ENCODE measurements at regions not wholly inside any gene's neighbourhood (a gene's known extent, or its start where the extent isn't known, plus 50 kb on each side); places are given as distances from the start of the nearest gene placed in this dataset.

DNA sequence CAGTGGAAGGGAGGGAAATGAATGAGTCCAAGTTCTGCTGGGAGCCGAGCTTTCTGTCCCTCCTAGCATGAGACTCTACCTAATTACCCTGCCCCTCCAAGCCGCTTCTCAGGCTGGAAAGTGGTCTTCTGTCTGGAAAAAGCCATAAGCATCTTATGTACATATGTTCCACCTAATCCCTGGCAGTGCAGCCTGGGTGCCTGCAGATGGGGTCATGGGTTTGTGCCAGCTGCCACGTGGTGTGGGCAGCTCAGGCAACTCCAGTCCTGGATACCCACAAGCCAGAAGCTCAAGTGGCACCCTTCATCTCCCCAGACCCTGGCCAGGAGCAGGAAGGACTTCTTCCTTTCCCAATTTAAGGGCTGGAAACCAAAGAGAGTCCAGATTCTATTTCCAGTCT lies 253.1 kb downstream of the LY86 start:
- no peaks in the 10 kb centered on the region for H3K79me2 ChIP-seq (ENCODE audit: control insufficient read depth, insufficient read depth, low read length)
- CTCF ChIA-PET, result interaction anchor here (0.8 kb wide), 1 partner anchor 82 kb away, joined by 3 read pairs; no protein-coding TSS in a partner anchor
- H3K9me1 ChIP-seq (replicated peaks; ENCODE audit: control insufficient read depth, extremely low read depth, insufficient read depth, low read length), result no peaks in the 10 kb centered on the region
- H3K4me1 ChIP-seq (ENCODE audit: control insufficient read depth, extremely low read depth, insufficient read depth, low read length), result no peaks in the 10 kb centered on the region
- BruUV-seq (replicated peaks), result no TSS peak
- DNase-seq (ENCODE audit: low read depth, low spot score), result no peak
- FAIRE-seq, result no peak
- H3K4me3 ChIP-seq (replicated peaks in 1 of 3; ENCODE audit: insufficient read depth in 1 of 3, low read depth in 1 of 3, low read length in 3 of 3), result no peak overlapping the region
- no peak for TF ChIP-seq POLR2A (IDR thresholded peaks at IDR 0.05; ENCODE audit: low read depth, low read length)
- no peak for TF ChIP-seq EZH2 (IDR thresholded peaks at IDR 0.05; ENCODE audit: borderline replicate concordance, low read depth, low read length, severe bottlenecking)
- no peak for TF ChIP-seq GATA2 (IDR thresholded peaks at IDR 0.05; ENCODE audit: insufficient read depth, insufficient read length, low read depth, low read length)
- TF ChIP-seq FOS (IDR thresholded peaks at IDR 0.05; ENCODE audit: borderline replicate concordance, insufficient read depth, low read length), result no peak
- TF ChIP-seq MYC (IDR thresholded peaks at IDR 0.05; ENCODE audit: low read depth, low read length), result no peak
- TF ChIP-seq, protein P1, sequence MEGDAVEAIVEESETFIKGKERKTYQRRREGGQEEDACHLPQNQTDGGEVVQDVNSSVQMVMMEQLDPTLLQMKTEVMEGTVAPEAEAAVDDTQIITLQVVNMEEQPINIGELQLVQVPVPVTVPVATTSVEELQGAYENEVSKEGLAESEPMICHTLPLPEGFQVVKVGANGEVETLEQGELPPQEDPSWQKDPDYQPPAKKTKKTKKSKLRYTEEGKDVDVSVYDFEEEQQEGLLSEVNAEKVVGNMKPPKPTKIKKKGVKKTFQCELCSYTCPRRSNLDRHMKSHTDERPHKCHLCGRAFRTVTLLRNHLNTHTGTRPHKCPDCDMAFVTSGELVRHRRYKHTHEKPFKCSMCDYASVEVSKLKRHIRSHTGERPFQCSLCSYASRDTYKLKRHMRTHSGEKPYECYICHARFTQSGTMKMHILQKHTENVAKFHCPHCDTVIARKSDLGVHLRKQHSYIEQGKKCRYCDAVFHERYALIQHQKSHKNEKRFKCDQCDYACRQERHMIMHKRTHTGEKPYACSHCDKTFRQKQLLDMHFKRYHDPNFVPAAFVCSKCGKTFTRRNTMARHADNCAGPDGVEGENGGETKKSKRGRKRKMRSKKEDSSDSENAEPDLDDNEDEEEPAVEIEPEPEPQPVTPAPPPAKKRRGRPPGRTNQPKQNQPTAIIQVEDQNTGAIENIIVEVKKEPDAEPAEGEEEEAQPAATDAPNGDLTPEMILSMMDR (IDR thresholded peaks at IDR 0.05; ENCODE audit: extremely low read depth in 1 of 2, insufficient read depth in 1 of 2, low read depth in 1 of 2, low read length in 2 of 2), result no peak
- TF ChIP-seq JUN (IDR thresholded peaks at IDR 0.05; ENCODE audit: borderline replicate concordance, insufficient read depth, insufficient read length, low read depth), result no peak
- TF ChIP-seq, protein P2, sequence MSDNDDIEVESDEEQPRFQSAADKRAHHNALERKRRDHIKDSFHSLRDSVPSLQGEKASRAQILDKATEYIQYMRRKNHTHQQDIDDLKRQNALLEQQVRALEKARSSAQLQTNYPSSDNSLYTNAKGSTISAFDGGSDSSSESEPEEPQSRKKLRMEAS (IDR thresholded peaks at IDR 0.05; ENCODE audit: insufficient read depth, insufficient read length), result no peak
- no peaks in the 10 kb centered on the region for H3K9me3 ChIP-seq (replicated peaks; ENCODE audit: control insufficient read depth, insufficient read depth, low read length)
- H3K36me3 ChIP-seq (ENCODE audit: control insufficient read depth in 2 of 2, extremely low read depth in 1 of 2, insufficient read depth in 2 of 2, low read length in 2 of 2), result no peaks in the 10 kb centered on the region
- no peak overlapping the region for H3K9ac ChIP-seq (replicated peaks; ENCODE audit: extremely low read depth, insufficient read depth, low read length)
- H4K20me1 ChIP-seq (replicated peaks; ENCODE audit: control insufficient read depth, extremely low read depth, insufficient read depth, low read length), result no peaks in the 10 kb centered on the region
- peaks cover 3 to 9% of the 10 kb centered on the region in 2 experiments for H3K27me3 ChIP-seq (ENCODE audit: control insufficient read depth in 2 of 2, insufficient read depth in 2 of 2, low read length in 2 of 2)
- no peak overlapping the region for H3K4me2 ChIP-seq (ENCODE audit: insufficient read depth, low read length)
- dilution Hi-C loops (cut with MboI; ENCODE audit: extremely low pct_ligation_motif_present, low sequenced_read_pairs), result no loop called here
- no peak overlapping the region for H2AFZ ChIP-seq (ENCODE audit: low read depth, low read length)
- H3K27ac ChIP-seq (ENCODE audit: insufficient read depth, low read depth, low read length), result no peak overlapping the region
- intact Hi-C loops (cut with micrococcal nuclease), result no loop called here
- POLR2A ChIA-PET, result no interaction called here
